ENCODE measurements at regions not wholly inside any gene's neighbourhood (a gene's known extent, or its start where the extent isn't known, plus 50 kb on each side); places are given as distances from the start of the nearest gene placed in this dataset.

DNA sequence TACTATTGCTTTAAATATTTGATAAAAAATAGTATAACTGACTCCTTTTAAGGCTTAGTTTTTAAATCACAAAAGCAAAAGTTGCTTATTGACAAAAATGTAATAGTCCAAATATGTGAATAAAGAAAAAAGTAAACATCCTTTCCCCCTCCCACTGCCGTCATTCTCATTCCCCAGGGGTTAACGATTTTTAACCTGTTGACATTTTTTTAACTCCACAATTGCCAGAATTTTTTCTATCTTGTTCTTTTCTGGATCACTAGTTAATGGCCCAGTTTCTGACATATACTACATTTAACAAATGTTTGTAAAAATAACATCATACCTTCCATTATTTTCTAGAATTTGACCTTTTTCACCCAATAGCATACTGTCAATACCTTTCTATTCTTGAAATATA, 60.6 kb upstream of the TCF12 start:
- TF ChIP-seq, protein P1, sequence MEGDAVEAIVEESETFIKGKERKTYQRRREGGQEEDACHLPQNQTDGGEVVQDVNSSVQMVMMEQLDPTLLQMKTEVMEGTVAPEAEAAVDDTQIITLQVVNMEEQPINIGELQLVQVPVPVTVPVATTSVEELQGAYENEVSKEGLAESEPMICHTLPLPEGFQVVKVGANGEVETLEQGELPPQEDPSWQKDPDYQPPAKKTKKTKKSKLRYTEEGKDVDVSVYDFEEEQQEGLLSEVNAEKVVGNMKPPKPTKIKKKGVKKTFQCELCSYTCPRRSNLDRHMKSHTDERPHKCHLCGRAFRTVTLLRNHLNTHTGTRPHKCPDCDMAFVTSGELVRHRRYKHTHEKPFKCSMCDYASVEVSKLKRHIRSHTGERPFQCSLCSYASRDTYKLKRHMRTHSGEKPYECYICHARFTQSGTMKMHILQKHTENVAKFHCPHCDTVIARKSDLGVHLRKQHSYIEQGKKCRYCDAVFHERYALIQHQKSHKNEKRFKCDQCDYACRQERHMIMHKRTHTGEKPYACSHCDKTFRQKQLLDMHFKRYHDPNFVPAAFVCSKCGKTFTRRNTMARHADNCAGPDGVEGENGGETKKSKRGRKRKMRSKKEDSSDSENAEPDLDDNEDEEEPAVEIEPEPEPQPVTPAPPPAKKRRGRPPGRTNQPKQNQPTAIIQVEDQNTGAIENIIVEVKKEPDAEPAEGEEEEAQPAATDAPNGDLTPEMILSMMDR (IDR thresholded peaks at IDR 0.05; ENCODE audit: low read depth, low read length, poor library complexity, severe bottlenecking) = no peak
- TF ChIP-seq EZH2phosphoT487 (IDR thresholded peaks at IDR 0.05; ENCODE audit: borderline replicate concordance, low read length) = no peak
